Prostate gland (tissue), 2 donors: ENCODE measurements at regions not wholly inside any gene's neighbourhood (a gene's known extent, or its start where the extent isn't known, plus 50 kb on each side); places are given as distances from the start of the nearest gene placed in this dataset.

Experiments used
- DNase-seq: peaks from one replicate; pipeline ENCODE4 v3.0.0-alpha.2; 2019; ENCODE audit warnings: low spot score
- H3K27ac ChIP-seq, 2 donors: fragments of 200-600 bp; sonication (generic); 2 replicates each; pipeline ENCODE4 v1.5.1; 2017 to 2019
- H3K27me3 ChIP-seq: fragments of 200-600 bp; sonication (generic); replicated peaks from 2 replicates; pipeline ENCODE4 v1.5.1; 2019; ENCODE audit not compliant: insufficient read depth
- H3K36me3 ChIP-seq, 2 donors: fragments of 200-600 bp; sonication (generic); 1 replicate in 1 of 2; 2 replicates in 1 of 2; pipeline versions ENCODE4 v1.5.1 to v1.8.1; 2017 to 2019
- H3K4me1 ChIP-seq: fragments of 200-600 bp; sonication (generic); replicated peaks from 2 replicates; pipeline ENCODE4 v1.5.1; 2019
- H3K4me3 ChIP-seq, 2 donors: fragments of 200-600 bp; sonication (generic); 2 replicates each; pipeline ENCODE4 v1.5.1; 2017 to 2019
- H3K9me3 ChIP-seq: fragments of 200-600 bp; sonication (generic); 2 replicates; pipeline ENCODE4 v1.5.1; 2017
- POLR2A ChIP-seq: fragments of 450-650 bp; IDR thresholded peaks from one replicate; pipeline ENCODE4 v1.6.1; 2016; ENCODE audit warnings: antibody characterized with exemption, mild to moderate bottlenecking
- POLR2AphosphoS5 ChIP-seq: sonication (generic); formaldehyde crosslinking; IDR thresholded peaks from one replicate; pipeline ENCODE4 v1.6.1; 2017; ENCODE audit warnings: antibody characterized with exemption
- WGBS: methylation state at CpG from one replicate; pipeline ENCODE4 v1.1.5; 2018; 5-methylcytosine and 5-hydroxymethylcytosine counted together
- intact Hi-C: fragments of 100-400 bp; cut with DNase I; formaldehyde crosslinking; loops from one replicate; pipeline ENCODE4 v1.14.2; 2022
- TF ChIP-seq, protein P1 (sequence below), 4 experiments: fragments of 200-600 bp in 2 of 4; fragments of 450-650 bp in 2 of 4; sonication (generic) in 2 of 4; IDR thresholded peaks; 1 replicate in 3 of 4; 2 replicates in 1 of 4; pipeline ENCODE4 v1.5.1; 2016 to 2019; ENCODE audit warnings: antibody characterized with exemption in 4 of 4, mild to moderate bottlenecking in 2 of 4, moderate library complexity in 2 of 4

- intact Hi-C loops, result loop anchor here (10.0 kb wide), 2 partner anchors 96 to 206 kb away; no protein-coding TSS in a partner anchor
- no peak for DNase-seq
- no peak overlapping the region for H3K4me3 ChIP-seq
- H3K27me3 ChIP-seq, result no peaks in the 10 kb centered on the region
- TF ChIP-seq, protein P1, sequence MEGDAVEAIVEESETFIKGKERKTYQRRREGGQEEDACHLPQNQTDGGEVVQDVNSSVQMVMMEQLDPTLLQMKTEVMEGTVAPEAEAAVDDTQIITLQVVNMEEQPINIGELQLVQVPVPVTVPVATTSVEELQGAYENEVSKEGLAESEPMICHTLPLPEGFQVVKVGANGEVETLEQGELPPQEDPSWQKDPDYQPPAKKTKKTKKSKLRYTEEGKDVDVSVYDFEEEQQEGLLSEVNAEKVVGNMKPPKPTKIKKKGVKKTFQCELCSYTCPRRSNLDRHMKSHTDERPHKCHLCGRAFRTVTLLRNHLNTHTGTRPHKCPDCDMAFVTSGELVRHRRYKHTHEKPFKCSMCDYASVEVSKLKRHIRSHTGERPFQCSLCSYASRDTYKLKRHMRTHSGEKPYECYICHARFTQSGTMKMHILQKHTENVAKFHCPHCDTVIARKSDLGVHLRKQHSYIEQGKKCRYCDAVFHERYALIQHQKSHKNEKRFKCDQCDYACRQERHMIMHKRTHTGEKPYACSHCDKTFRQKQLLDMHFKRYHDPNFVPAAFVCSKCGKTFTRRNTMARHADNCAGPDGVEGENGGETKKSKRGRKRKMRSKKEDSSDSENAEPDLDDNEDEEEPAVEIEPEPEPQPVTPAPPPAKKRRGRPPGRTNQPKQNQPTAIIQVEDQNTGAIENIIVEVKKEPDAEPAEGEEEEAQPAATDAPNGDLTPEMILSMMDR (IDR thresholded peaks at IDR 0.05), result no peak
- TF ChIP-seq POLR2A, result no peak
- TF ChIP-seq POLR2AphosphoS5, result no peak
- no peak overlapping the region for H3K27ac ChIP-seq
- no peaks in the 10 kb centered on the region for H3K4me1 ChIP-seq
- no peaks in the 10 kb centered on the region for H3K36me3 ChIP-seq
- WGBS, result 70% methylated on average over 1 of the region's 1 CpG
- H3K9me3 ChIP-seq, result no peaks in the 10 kb centered on the region
Measured at GRCh38 chr12:67921286-67921685, 68.0 kb upstream of the IFNG-AS1 start.

DNA sequence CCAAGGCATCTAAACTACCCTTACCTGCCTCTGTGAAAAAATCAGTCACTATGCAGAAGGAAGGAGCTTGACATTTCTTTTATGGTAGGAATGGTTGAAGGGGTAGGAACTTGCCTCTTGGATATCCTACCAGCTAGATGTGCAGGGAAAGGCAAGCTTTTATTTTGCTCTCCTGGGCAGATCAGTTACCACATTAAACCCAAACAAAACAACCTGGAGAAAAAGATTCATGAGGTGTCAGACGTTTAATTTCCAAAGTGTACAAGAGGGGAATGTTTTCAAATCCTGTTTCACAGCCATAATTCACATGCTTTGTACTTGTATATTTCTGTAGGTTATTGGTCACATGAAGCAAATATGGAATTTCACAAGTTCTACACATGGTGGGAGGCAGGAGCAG lies 67.0 kb upstream of the IFNG-AS1 start:
- Histone ChIP-seq H3K9me3 (no peaks in the 10 kb centered on the region), H3K4me3 (no peak overlapping the region), H3K27me3 (no peaks in the 10 kb centered on the region), H3K27ac (no peak overlapping the region), H3K36me3 (no peaks in the 10 kb centered on the region), H3K4me1 (no peaks in the 10 kb centered on the region)
- DNase-seq, result no peak
- WGBS, result 43% methylated on average over 1 of the region's 1 CpG
- intact Hi-C loops, result loop anchor here (10.0 kb wide), 2 partner anchors 97 to 207 kb away; no protein-coding TSS in a partner anchor
- TF ChIP-seq POLR2A (no peak), POLR2AphosphoS5 (no peak)

DNA sequence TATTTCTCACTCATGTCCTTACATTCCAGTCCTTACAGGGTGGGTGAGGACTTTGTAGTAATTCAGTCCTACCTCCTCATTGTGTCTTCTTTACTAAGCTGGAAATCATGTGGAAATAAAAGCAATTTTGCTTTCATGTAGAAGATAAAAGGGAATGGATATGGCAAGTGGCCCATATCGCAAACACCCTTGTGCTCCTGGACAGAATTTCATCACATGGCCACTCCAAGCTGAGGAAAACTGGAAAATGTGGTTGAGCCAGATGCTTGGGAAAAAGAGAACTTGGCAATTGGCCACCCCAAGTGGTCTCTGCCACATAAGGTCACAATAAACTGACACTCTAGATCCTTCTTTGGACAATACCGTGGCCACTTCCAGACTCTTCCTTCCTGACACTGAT lies 64.2 kb upstream of the IFNG-AS1 start:
- no peak for DNase-seq

DNA sequence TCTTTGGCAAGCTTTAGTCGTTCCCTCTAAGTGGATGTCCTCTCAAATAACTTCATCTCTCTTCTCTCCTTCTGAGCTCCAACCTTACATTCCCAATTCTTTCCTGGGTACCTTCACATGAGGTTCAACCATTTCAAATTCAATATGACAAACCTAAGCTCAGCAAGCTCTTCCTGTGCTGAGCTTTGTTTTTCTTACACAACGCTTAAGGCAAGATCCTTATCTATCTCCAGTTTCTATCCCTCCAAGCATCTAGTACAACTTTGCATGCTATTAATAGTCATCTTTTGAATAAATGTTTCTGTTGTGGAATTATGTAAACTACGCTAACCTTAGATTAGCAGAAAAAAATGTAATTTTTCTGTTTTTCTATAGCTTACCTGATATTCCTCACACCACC lies 63.7 kb upstream of the IFNG-AS1 start:
- Histone ChIP-seq H3K4me1 (no peaks in the 10 kb centered on the region), H3K27ac (no peak overlapping the region), H3K9me3 (no peaks in the 10 kb centered on the region), H3K27me3 (no peaks in the 10 kb centered on the region), H3K4me3 (no peak overlapping the region), H3K36me3 (no peaks in the 10 kb centered on the region)
- TF ChIP-seq, protein P1 (IDR thresholded peaks at IDR 0.05), result no peak
- TF ChIP-seq POLR2AphosphoS5 (no peak), POLR2A (no peak)
- intact Hi-C loops, result loop anchor here (10.0 kb wide), 2 partner anchors 101 to 211 kb away; no protein-coding TSS in a partner anchor
- 33% methylated on average over 3 of the region's 3 CpGs for WGBS
- no peak for DNase-seq

More for the DNA sequence above, 64.2 kb upstream of the IFNG-AS1 start:
- Histone ChIP-seq H3K4me1 (no peaks in the 10 kb centered on the region), H3K36me3 (no peaks in the 10 kb centered on the region), H3K27me3 (no peaks in the 10 kb centered on the region), H3K27ac (no peak overlapping the region), H3K4me3 (no peak overlapping the region), H3K9me3 (no peaks in the 10 kb centered on the region)
- intact Hi-C loops, result loop anchor here (10.0 kb wide), 2 partner anchors 100 to 210 kb away; no protein-coding TSS in a partner anchor
- TF ChIP-seq, protein P1 (IDR thresholded peaks at IDR 0.05), result no peak
- TF ChIP-seq POLR2AphosphoS5, result no peak
- no peak for TF ChIP-seq POLR2A
- 34% methylated on average over 2 of the region's 2 CpGs for WGBS

DNA sequence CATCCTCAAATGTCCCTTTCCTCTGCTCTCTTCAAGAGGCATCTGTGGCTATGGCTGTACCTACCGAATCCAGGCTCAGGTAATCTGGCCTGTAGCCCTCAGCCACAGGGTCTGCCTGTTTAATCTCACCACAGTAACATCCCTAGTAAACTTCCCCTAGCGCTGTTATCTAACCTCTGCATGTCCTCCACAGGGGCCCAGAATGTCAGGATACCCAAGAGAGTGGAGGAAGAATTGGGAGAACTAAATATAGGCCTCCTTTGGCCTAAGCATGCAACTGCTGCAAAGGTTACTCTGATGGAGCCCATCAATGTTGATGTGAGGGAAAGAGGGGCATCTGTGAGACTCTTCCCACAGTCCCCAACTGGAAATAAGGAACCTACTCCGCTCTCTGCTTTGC lies 63.2 kb upstream of the IFNG-AS1 start:
- Histone ChIP-seq H3K36me3 (no peaks in the 10 kb centered on the region), H3K4me3 (no peak overlapping the region), H3K27ac (no peak overlapping the region), H3K4me1 (no peaks in the 10 kb centered on the region), H3K27me3 (no peaks in the 10 kb centered on the region), H3K9me3 (no peaks in the 10 kb centered on the region)
- intact Hi-C loops, result loop anchor here (10.0 kb wide), 2 partner anchors 101 to 211 kb away; no protein-coding TSS in a partner anchor
- no peak for DNase-seq
- whole genome bisulfite sequencing, result 92% methylated on average over 3 of the region's 3 CpGs
- TF ChIP-seq POLR2A, result no peak
- no peak for TF ChIP-seq POLR2AphosphoS5
- TF ChIP-seq, protein P1 (IDR thresholded peaks at IDR 0.05), result no peak
